Vagina (tissue), 2 donors: ENCODE measurements at regions not wholly inside any gene's neighbourhood (a gene's known extent, or its start where the extent isn't known, plus 50 kb on each side); places are given as distances from the start of the nearest gene placed in this dataset.

Experiments
- POLR2A ChIP-seq, 2 donors: fragments of 450-650 bp; IDR thresholded peaks; one replicate each; pipeline ENCODE4 v1.6.1; 2017; ENCODE audit warnings: antibody characterized with exemption in 2 of 2, mild to moderate bottlenecking in 2 of 2, moderate library complexity in 2 of 2
- TF ChIP-seq, protein P1 (sequence below), 3 experiments: fragments of 450-650 bp in 2 of 3; fragments of 200-600 bp in 1 of 3; sonication (generic) in 1 of 3; IDR thresholded peaks; one replicate each; pipeline ENCODE4 v1.5.1; 2017 to 2019; ENCODE audit warnings: antibody characterized with exemption in 3 of 3, mild to moderate bottlenecking in 2 of 3, moderate library complexity in 2 of 3

DNA sequence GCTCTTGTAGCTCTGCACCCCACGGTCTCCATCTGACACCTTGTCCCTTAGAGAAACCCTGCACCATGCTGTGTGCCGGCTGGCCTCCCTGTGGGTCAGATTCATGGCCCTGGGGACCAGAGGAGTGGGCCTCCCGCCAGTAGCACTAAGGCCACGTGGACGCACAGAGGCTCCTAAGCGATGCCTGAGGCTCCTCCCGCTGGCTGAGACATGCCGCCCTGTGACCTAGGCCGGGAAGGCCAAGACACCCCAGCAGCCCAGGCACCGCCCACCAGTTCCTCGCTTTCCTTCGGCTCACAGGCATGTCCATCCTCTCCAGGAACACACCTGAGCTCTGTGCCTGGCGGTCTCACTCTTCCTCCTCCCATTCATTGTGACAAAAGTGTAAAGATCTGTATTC is 311.0 kb downstream of the THBS2 start:
- TF ChIP-seq, protein P1, sequence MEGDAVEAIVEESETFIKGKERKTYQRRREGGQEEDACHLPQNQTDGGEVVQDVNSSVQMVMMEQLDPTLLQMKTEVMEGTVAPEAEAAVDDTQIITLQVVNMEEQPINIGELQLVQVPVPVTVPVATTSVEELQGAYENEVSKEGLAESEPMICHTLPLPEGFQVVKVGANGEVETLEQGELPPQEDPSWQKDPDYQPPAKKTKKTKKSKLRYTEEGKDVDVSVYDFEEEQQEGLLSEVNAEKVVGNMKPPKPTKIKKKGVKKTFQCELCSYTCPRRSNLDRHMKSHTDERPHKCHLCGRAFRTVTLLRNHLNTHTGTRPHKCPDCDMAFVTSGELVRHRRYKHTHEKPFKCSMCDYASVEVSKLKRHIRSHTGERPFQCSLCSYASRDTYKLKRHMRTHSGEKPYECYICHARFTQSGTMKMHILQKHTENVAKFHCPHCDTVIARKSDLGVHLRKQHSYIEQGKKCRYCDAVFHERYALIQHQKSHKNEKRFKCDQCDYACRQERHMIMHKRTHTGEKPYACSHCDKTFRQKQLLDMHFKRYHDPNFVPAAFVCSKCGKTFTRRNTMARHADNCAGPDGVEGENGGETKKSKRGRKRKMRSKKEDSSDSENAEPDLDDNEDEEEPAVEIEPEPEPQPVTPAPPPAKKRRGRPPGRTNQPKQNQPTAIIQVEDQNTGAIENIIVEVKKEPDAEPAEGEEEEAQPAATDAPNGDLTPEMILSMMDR (IDR thresholded peaks at IDR 0.05), result no peak
- TF ChIP-seq POLR2A (IDR thresholded peaks at IDR 0.05), result no peak
